Spleen (tissue), 11 donors: ENCODE measurements at regions not wholly inside any gene's neighbourhood (a gene's known extent, or its start where the extent isn't known, plus 50 kb on each side); places are given as distances from the start of the nearest gene placed in this dataset.
A peak's percentile ranks its signal among the peaks of the same experiment; 100 is the strongest.

ENCODE experiments used
- DNase-seq: peaks from one replicate; pipeline ENCODE4 v3.0.0-alpha.2; 2020
- H3K27ac ChIP-seq, 8 donors: fragments of 200-600 bp; sonication (generic) in 7 of 8; 1 replicate in 4 of 8; 2 replicates in 4 of 8; pipeline versions ENCODE4 v1.5.0 to v1.8.0; 2016 to 2021; ENCODE audit warnings: inconsistent platforms in 4 of 8, mild to moderate bottlenecking in 4 of 8, moderate library complexity in 1 of 8
- H3K27me3 ChIP-seq, 7 donors: fragments of 200-600 bp; sonication (generic) in 6 of 7; replicated peaks in 1 of 7; 1 replicate in 4 of 7; 2 replicates in 3 of 7; pipeline versions ENCODE4 v1.5.0 to v1.8.0; 2016 to 2021; ENCODE audit warnings: inconsistent platforms in 3 of 7, mild to moderate bottlenecking in 1 of 7
- H3K36me3 ChIP-seq, 6 donors: fragments of 200-600 bp; sonication (generic) in 5 of 6; 1 replicate in 4 of 6; 2 replicates in 2 of 6; pipeline versions ENCODE4 v1.5.0 to v1.8.0; 2016 to 2021; ENCODE audit warnings: inconsistent platforms in 2 of 6
- H3K4me1 ChIP-seq, 6 donors: fragments of 200-600 bp; sonication (generic) in 5 of 6; 1 replicate in 3 of 6; 2 replicates in 3 of 6; pipeline versions ENCODE4 v1.5.0 to v1.8.0; 2016 to 2021; ENCODE audit warnings: inconsistent platforms in 3 of 6
- H3K4me3 ChIP-seq, 8 donors: fragments of 200-600 bp; sonication (generic) in 7 of 8; 1 replicate in 4 of 8; 2 replicates in 4 of 8; pipeline versions ENCODE4 v1.5.0 to v1.8.0; 2016 to 2021; ENCODE audit warnings: inconsistent platforms in 4 of 8, mild to moderate bottlenecking in 4 of 8, moderate library complexity in 2 of 8
- H3K9me3 ChIP-seq, 8 donors: fragments of 200-600 bp; sonication (generic) in 7 of 8; 1 replicate in 4 of 8; 2 replicates in 4 of 8; pipeline versions ENCODE4 v1.5.0 to v1.8.0; 2016 to 2021; ENCODE audit warnings: inconsistent platforms in 4 of 8
- POLR2A ChIP-seq, 3 donors: fragments of 450-650 bp; IDR thresholded peaks; one replicate each; pipeline ENCODE4 v1.5.1; 2017; ENCODE audit warnings: antibody characterized with exemption in 3 of 3, mild to moderate bottlenecking in 1 of 3
- POLR2AphosphoS5 ChIP-seq, 3 donors: sonication (generic); formaldehyde crosslinking; IDR thresholded peaks; one replicate each; pipeline ENCODE4 v1.5.1; 2017; ENCODE audit warnings: antibody characterized with exemption in 3 of 3
- WGBS, 5 donors: extraction: QIAGEN DNeasy Blood & Tissue Kit in 3 of 5; methylation state at CpG; one replicate each; pipeline versions ENCODE4 v1.1.5 to v1.1.7; 2013 to 2018; 5-methylcytosine and 5-hydroxymethylcytosine counted together
- intact Hi-C: fragments of 100-400 bp; cut with DNase I; formaldehyde crosslinking; loops from one replicate; pipeline ENCODE4 v1.15.0; 2023; ENCODE audit warnings: low total_unique reads
- TF ChIP-seq, protein P1 (sequence below), 11 experiments: fragments of 200-600 bp in 7 of 11; fragments of 450-650 bp in 4 of 11; sonication (generic) in 4 of 11; IDR thresholded peaks in 8 of 11; conservative IDR thresholded peaks in 3 of 11; 1 replicate in 7 of 11; 2 replicates in 4 of 11; pipeline versions ENCODE4 v1.4.0 to v1.8.0; 2016 to 2021; ENCODE audit warnings: antibody characterized with exemption in 11 of 11, inconsistent platforms in 4 of 11, mild to moderate bottlenecking in 1 of 11
- donor health status: healthy with polysubstance abuse.
- donor health status: DM: no; HTN: no; CAD: no; lungs with moderate emphysema.
- donor health status: DM: no; HTN: no; CAD: no.
- donor health status: Bipolar disorder and iron deficiency.
- donor health status: healthy.
- donor health status: DM: no; HTN: no; CAD: no.
- donor health status: DM: yes; HTN: yes; CAD: no.

DNA sequence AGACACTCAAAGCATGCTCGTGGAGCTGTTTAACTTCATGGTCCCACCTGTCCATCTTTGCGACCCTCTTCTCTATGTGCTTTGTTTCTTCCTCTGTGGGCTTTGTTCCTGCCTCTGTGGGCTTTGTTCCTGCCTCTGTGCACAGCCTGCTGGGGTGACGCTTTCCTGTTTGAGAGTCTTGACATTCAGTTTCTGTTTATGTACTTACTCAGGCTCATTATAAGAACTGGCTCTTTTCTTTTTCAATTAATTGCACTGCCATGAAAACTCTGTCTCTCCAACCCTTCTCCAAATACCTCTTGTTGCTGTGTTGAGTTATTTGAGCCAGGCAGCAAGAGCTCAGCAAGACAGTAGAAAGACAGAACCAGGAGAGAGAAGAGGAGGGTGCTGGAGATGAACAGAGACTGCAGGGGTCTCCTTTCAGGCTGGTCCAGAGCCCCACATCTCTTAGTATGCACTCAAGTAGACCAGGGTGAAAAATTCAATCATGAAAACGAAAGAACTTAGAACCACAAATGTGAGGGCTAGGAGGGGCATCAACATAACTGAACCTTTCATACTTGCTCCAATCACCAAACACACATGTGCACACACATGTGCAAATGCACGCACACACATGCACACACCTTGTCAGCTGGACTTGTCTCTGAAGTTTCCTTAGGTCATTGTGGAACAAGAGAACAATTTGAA lies 88.3 kb upstream of the SGIP1 start:
- peak overlapping the region; percentile 47 to 90 (median 78) for H3K27ac ChIP-seq

DNA sequence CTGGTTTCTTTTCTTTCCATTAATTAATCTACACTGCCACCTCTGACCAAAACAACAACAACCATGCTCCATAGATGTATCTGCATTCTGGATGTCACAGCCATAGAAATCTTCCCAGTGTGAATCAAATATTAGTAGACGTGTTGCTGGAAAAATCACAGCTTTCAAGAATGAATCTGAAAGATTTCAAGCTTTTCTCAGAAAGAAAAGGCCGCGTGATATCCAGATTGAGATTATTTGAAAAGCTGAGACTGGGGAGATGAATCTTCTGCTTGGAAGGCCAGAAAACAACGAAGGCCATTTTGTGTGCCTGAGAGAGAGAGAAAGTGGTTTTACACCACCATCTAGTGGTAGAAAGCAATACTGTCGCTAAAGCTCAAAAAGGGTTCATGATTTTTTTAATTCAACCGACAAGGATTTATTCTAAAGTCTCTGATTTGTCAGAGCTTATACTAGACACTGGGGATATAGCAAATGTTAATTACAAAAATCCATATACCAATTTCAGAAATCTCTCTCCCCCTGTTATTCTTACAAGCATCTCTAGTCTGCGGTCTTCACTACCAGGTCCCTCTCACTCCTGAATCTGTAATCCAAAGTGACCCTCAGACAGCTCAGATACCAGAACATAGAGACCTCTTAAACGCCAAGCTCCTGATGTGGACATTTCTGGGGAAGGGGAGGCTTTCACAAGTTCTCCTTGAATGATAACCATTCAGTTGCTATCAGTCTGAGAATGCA lies 87.5 kb upstream of the SGIP1 start:
- peak overlapping the region in 1 of 8 donors; percentile 14 for H3K4me3 ChIP-seq
- peak overlapping the region in 7 of 8 donors; percentile 47 to 90 (median 81) for H3K27ac ChIP-seq
- TF ChIP-seq, protein P1, sequence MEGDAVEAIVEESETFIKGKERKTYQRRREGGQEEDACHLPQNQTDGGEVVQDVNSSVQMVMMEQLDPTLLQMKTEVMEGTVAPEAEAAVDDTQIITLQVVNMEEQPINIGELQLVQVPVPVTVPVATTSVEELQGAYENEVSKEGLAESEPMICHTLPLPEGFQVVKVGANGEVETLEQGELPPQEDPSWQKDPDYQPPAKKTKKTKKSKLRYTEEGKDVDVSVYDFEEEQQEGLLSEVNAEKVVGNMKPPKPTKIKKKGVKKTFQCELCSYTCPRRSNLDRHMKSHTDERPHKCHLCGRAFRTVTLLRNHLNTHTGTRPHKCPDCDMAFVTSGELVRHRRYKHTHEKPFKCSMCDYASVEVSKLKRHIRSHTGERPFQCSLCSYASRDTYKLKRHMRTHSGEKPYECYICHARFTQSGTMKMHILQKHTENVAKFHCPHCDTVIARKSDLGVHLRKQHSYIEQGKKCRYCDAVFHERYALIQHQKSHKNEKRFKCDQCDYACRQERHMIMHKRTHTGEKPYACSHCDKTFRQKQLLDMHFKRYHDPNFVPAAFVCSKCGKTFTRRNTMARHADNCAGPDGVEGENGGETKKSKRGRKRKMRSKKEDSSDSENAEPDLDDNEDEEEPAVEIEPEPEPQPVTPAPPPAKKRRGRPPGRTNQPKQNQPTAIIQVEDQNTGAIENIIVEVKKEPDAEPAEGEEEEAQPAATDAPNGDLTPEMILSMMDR (IDR thresholded peaks at IDR 0.05 in 8 of 11, conservative IDR thresholded peaks at IDR 0.05 in 3 of 11): peak; percentile 69 to 96 (median 88)
- no peak for TF ChIP-seq POLR2A (IDR thresholded peaks at IDR 0.05)
- no peak for DNase-seq
- no peaks in the 10 kb centered on the region for H3K36me3 ChIP-seq
- peaks cover 0 to 24% (median 15%) of the 10 kb centered on the region in 6 donors for H3K4me1 ChIP-seq
- 17 to 21% (median 19%) methylated on average over 8 of the region's 8 CpGs for WGBS, 5 donors
- H3K9me3 ChIP-seq: no peaks in the 10 kb centered on the region
- intact Hi-C loops: no loop called here
- no peaks in the 10 kb centered on the region for H3K27me3 ChIP-seq

More for the DNA sequence above, 88.3 kb upstream of the SGIP1 start:
- TF ChIP-seq POLR2AphosphoS5 (IDR thresholded peaks at IDR 0.05) (peak in 1 of 3 donors; percentile 65), POLR2A (IDR thresholded peaks at IDR 0.05) (no peak)
- TF ChIP-seq, protein P1 (IDR thresholded peaks at IDR 0.05 in 8 of 11, conservative IDR thresholded peaks at IDR 0.05 in 3 of 11): peak in 4 of 11 experiments; percentile 29 to 50 (median 32)
- Histone ChIP-seq H3K36me3 (no peaks in the 10 kb centered on the region), H3K27me3 (no peaks in the 10 kb centered on the region), H3K4me1 (peaks cover 0 to 24% (median 15%) of the 10 kb centered on the region in 6 donors), H3K4me3 (peak overlapping the region in 1 of 8 donors; percentile 14), H3K9me3 (no peaks in the 10 kb centered on the region)
- DNase-seq: peak; percentile 82
- intact Hi-C loops: no loop called here
- 32 to 41% (median 36%) methylated on average over 5 of the region's 5 CpGs for WGBS, 5 donors

DNA sequence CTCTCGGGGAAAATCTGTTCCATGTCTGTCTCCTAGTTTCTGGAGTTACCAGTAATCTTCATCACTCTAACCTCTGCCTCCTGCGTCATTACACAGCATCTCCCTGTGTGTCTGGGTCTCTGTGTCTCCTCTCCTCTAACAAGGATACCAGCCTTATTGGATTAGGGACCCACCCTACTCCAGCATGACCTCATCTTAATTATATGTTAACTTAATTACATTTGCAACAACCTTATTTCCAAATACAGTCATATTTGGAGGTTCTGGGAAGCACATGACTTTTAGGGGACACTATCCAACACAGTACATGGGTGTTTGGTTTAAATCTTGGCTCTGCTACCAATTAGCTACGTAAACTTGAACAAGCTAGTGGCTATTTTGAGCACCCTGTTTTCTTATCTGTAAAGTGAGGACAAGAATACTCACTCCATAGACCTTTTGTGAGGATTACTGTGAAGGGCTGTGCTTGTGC lies 83.9 kb upstream of the SGIP1 start:
- Histone ChIP-seq H3K27me3 (no peaks in the 10 kb centered on the region), H3K4me3 (no peak overlapping the region), H3K9me3 (no peaks in the 10 kb centered on the region), H3K4me1 (peaks cover 0 to 16% (median 14%) of the 10 kb centered on the region in 6 donors), H3K27ac (no peak overlapping the region), H3K36me3 (no peaks in the 10 kb centered on the region)
- intact Hi-C loops: no loop called here
- no peak for DNase-seq
- 81 to 93% (median 85%) methylated on average over 3 of the region's 3 CpGs for WGBS, 5 donors
- no peak for TF ChIP-seq POLR2A (IDR thresholded peaks at IDR 0.05)
- TF ChIP-seq POLR2AphosphoS5 (IDR thresholded peaks at IDR 0.05): no peak
- TF ChIP-seq, protein P1 (IDR thresholded peaks at IDR 0.05 in 8 of 11, conservative IDR thresholded peaks at IDR 0.05 in 3 of 11): no peak

DNA sequence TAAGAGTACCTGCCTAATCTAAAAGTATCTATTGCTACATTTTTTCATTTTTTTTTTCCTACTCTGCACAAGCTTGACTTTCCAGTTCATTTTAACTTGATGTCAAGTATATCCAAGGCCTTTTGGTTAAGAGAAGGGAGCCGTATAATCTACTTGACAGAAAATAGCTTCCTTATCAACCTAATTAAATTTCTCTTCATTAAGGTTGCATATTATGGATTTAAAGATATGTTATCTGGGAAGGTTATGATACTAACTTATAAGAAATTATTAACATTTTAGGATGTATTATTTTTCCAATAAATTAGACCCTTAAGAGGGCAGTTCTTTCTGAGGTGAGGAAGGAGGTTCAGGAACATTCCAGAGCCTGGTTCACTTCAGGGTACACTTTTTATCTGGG lies 83.1 kb upstream of the SGIP1 start:
- peaks cover 0 to 9% (median 7%) of the 10 kb centered on the region in 6 donors for H3K4me1 ChIP-seq
- intact Hi-C loops: no loop called here
- H3K27me3 ChIP-seq: no peaks in the 10 kb centered on the region
- 81 to 96% (median 93%) methylated on average over 1 of the region's 1 CpG for WGBS, 5 donors
- H3K9me3 ChIP-seq: no peaks in the 10 kb centered on the region
- no peaks in the 10 kb centered on the region for H3K36me3 ChIP-seq
- no peak for TF ChIP-seq POLR2A (IDR thresholded peaks at IDR 0.05)
- TF ChIP-seq, protein P1 (IDR thresholded peaks at IDR 0.05 in 8 of 11, conservative IDR thresholded peaks at IDR 0.05 in 3 of 11): no peak
- TF ChIP-seq POLR2AphosphoS5 (IDR thresholded peaks at IDR 0.05): no peak
- no peak overlapping the region for H3K27ac ChIP-seq
- no peak for DNase-seq
- no peak overlapping the region for H3K4me3 ChIP-seq
